ENCODE measurements at regions not wholly inside any gene's neighbourhood (a gene's known extent, or its start where the extent isn't known, plus 50 kb on each side); places are given as distances from the start of the nearest gene placed in this dataset.

GRCh38 chr13:107075576-107075975, 507.6 kb upstream of the ARGLU1 start:
- no peak for DNase-seq (ENCODE audit: low read depth in 1 of 2, low spot score in 1 of 2)

GRCh38 chr13:107070792-107071191, 502.9 kb upstream of the ARGLU1 start:
- DNase-seq (ENCODE audit: low read depth in 1 of 2, low spot score in 1 of 2), result no peak

DNA sequence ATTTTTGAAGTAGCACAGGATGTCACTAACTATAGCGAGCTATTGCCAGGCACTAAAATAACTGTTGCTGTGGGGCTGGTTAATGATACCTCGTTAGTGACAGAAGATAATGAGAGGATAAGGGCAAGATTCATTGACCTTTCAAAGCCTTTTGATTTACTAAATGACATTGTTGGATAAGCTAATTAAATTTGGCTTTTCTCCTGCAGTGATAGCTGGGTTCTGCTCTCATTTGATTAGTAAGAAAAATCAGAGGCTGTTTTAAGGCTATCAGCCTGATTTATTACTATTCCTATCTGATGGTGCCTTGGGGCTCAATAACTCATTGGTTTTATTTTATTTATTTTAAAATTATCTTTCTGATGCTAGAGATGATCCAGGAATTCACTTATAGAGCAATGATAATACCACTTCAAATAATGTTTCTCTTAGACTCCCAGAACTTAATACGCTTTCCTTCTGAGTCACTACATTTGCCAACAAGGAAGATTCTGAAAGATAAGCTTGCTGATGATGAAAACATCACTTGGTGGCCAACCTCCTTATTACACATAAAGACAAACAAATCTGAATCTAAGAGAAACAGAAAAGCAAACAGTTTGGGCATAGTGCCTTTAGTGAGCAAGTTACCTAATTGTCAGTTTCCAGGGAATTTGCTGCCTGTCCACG, 501.3 kb upstream of the ARGLU1 start:
- DNase-seq (ENCODE audit: low read depth in 1 of 2, low spot score in 1 of 2), result no peak

GRCh38 chr13:107067381-107067780, 499.4 kb upstream of the ARGLU1 start:
- DNase-seq (ENCODE audit: low read depth in 1 of 2, low spot score in 1 of 2), result no peak

- no peak for DNase-seq (ENCODE audit: low read depth in 1 of 2, low spot score in 1 of 2)
Measured at GRCh38 chr13:107066355-107066754, 498.4 kb upstream of the ARGLU1 start.

DNA sequence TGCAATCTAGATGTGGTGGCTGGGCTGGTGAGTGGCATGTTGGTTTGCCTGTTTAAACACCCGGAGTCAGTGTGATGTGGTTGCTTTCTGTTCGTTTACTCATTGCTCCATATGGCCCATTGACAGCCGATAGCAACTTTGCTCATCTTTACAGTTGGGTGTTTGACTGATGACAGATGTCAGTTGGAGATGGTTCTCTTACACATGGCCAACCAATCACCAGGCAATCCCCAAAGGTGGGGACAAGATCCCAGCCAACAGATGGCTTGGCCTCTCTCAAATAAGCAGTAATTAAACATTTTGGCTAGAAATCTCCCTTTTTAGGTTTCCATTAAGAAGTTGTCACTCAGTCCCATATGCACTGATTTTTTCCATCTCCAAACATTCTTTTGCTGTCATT, 497.1 kb upstream of the ARGLU1 start:
- no peak for DNase-seq (ENCODE audit: low read depth in 1 of 2, low spot score in 1 of 2)

GRCh38 chr13:107057028-107057631, 489.2 kb upstream of the ARGLU1 start:
- no peak for DNase-seq (ENCODE audit: low read depth in 1 of 2, low spot score in 1 of 2)

GRCh38 chr13:107043021-107043956, 475.4 kb upstream of the ARGLU1 start:
- no peak for DNase-seq (ENCODE audit: low read depth in 1 of 2, low spot score in 1 of 2)

GRCh38 chr13:107035778-107036177, 467.8 kb upstream of the ARGLU1 start:
- DNase-seq (ENCODE audit: low read depth in 1 of 2, low spot score in 1 of 2), result no peak

DNA sequence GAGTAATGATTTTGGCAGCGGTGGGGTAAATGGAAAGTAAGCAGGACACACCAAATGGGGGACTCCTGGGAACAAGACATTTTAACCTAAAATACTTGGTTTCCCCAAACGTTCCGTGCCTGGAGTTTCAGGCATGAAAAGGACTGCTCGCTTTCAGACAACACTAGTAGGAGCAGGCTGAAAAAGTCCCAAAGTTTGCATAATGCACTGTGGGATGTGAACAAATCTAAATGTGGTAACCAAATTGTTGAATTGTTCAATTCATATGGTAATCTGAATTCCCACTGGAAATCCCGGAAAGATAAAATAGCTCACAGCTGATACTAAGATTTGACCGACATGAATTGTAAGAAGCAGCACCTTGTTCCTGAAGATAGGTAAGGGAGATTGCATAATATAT, 467.2 kb upstream of the ARGLU1 start:
- no peak for DNase-seq (ENCODE audit: low read depth in 1 of 2, low spot score in 1 of 2)

DNA sequence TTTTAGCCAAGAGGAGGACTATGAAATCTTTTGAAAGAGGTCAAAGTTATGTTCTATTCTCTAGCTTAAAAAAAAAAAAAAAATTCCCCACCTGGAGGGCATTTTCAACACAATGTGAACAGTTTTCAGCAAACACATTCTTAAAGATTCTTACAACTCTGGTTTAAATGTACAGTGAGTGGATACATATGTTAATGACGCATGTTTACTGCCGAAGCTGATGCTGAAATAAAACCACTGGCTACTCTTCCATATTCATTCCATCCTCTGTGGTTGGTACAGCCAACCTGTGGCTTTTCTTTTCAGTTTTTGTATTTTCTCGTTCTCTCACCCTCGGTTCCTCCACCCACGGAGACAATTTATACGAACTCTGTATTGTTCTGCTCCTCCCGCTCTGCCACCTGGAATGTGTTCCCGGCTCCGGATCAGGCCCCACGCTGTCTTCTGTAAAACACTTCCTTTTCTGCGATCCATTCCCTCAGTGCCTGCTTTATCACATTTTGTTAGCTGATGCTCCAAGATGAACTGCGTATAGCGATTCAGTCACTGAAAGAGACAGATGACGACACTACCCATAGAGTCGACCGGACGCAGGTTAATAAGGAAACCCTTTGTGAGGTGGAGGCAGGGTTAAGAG, 466.4 kb upstream of the ARGLU1 start:
- no peak for DNase-seq (ENCODE audit: low read depth in 1 of 2, low spot score in 1 of 2)

DNA sequence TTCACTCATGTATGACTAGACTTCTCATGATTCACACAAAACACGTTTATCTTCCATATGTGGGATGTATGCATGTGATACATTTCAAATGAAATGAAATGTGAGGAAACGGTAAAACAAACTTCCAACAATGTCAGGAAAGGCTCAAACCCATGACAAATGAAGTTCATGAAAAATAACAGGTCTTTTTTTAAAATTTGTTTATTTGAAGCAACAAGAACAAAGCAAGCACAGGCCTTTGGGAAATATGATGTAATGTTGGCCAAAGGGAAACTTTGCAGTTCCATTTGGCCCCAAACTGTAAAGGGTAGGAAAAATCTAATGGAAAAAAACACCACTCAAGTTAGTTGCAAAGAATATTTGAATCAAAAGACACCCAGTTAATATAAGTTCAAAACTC, 463.8 kb upstream of the ARGLU1 start:
- DNase-seq (ENCODE audit: low read depth in 1 of 2, low spot score in 1 of 2), result no peak

DNA sequence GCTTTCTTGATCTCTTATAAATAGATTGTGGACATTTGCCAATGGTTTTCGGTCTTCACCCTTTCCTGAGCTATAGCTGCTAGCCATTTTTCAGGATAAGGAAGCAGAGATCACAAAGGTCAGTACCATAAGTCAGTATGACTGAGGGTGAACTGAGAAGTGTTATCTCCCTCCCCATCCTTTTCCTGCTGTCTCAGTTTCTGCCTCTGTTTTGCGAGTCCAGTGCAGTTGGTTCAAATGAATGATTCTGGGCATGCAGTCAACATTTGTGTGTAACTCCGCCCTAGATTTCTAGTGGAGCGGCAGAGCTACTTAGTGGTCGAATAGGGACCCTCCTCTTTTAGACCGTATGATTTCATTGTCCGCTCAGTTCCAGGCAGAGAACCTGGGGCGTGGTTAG, 460.8 kb upstream of the ARGLU1 start:
- DNase-seq (ENCODE audit: low read depth in 1 of 2, low spot score in 1 of 2), result no peak

- no peak for DNase-seq (ENCODE audit: low read depth in 1 of 2, low spot score in 1 of 2)
Measured at GRCh38 chr13:107025991-107026390, 458.1 kb upstream of the ARGLU1 start.

DNA sequence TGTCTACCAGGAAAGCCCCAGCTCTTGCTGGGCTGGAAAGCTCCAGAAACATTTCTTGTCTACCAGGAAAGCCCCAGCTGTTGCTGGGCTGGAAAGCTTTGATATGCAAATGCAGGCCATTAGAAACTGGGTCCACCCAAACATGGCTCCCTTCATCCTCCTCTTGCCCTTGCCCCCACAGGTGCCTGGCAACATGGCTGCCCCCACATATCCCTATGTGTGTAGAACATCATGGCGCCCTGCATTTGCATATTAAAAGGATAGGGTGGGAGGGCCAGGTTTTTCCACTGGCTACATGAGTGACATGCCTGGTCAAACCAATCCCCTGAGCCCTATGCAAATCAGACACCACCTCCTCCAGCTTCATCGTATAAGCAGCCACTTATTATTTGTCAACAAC, 455.4 kb upstream of the ARGLU1 start:
- DNase-seq (ENCODE audit: low read depth in 1 of 2, low spot score in 1 of 2), result no peak

- no peak for DNase-seq (ENCODE audit: low read depth in 1 of 2, low spot score in 1 of 2)
Measured at GRCh38 chr13:107020393-107020792, 452.5 kb upstream of the ARGLU1 start.

DNA sequence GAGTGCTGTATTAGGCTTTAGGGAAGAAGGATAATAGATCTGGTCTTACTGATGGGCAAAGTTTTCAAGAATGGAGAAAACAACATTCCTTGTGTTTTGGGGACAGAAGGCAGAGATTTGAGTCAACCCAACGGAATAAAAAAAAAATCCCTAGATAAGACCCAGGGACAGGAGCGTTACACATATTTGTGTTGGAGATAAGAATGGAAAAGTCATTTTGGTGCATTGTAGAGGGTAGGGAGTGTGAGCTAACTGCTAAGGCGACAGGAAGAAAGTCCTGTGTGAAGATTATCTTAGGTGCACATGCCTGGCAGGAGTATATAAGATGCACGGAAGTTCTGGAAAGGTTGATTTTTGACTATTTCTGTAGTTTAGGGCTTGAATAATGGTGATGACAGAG, 450.3 kb upstream of the ARGLU1 start:
- DNase-seq (ENCODE audit: low read depth in 1 of 2, low spot score in 1 of 2), result no peak

DNA sequence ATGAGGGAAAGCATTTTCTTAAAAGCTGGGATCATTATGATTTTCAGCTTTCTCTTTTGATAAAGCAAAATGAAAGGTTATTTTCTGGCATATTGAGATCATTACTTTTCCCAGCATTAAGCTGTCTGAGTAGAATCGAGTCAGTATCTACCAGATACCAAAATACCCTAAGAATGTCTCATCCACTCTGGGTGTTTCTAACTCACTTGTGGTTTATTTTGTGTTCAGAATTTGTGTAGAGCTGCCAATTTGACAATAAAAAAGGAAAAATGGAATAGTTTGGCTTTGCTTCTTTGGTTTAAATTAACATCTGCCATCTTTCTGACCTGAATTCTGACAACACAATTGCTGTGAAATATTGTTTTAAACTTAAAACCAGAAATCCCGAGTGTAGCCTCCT, 438.7 kb upstream of the ARGLU1 start:
- DNase-seq (ENCODE audit: low read depth in 1 of 2, low spot score in 1 of 2), result no peak

DNA sequence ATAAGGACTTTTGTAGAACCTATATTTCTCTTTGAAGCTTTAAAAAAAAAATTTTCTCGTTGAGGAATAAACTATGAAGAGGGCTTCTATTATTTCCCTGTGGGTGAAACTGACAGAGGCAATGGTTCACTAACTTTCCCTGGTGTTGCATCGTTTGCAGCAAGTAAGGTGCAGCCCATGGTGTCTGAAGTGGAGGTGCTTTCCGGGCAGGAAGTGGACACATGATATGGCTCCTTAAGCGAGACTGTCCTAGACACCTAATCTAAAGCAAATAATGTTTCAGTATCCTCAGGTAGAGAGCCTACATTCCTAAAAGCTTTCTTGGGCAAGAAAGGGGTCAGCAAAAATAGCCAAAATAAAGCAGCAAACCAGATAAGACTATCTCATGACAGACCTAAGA, 437.6 kb upstream of the ARGLU1 start:
- no peak for DNase-seq (ENCODE audit: low read depth in 1 of 2, low spot score in 1 of 2)

DNA sequence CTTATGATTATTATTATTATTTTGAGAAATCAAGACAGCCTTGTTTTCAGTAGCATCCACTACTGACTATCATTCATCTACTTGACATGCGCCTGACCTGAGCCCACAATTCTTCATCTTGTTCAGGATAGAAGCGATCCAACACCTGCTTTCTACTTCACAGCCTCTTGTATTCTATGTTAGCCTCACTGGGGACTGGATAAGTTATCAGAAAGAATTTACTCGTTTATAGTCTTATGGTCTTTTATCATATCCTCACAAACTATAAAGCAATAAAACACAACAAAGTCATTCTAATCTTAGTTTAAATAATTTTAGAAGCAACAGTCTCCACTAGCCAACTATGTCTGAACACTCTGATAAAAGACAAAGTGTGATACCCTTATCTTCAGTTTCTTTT, 436.0 kb upstream of the ARGLU1 start:
- no peak for DNase-seq (ENCODE audit: low read depth in 1 of 2, low spot score in 1 of 2)

- DNase-seq (ENCODE audit: low read depth in 1 of 2, low spot score in 1 of 2), result no peak
Measured at GRCh38 chr13:106998664-106999063, 430.7 kb upstream of the ARGLU1 start.

GRCh38 chr13:106997696-106998095, 429.8 kb upstream of the ARGLU1 start:
- DNase-seq (ENCODE audit: low read depth in 1 of 2, low spot score in 1 of 2), result no peak
